ENCODE measurements at regions not wholly inside any gene's neighbourhood (a gene's known extent, or its start where the extent isn't known, plus 50 kb on each side); places are given as distances from the start of the nearest gene placed in this dataset.

GRCh38 chr4:112982680-112983079 lies 66.8 kb upstream of the ANK2 start:
- Histone ChIP-seq H2AFZ (ENCODE audit: low read depth, low read length) (no peak overlapping the region), H3K36me3 (ENCODE audit: insufficient read depth, low read length) (no peaks in the 10 kb centered on the region), H3K9ac (ENCODE audit: low read length) (no peak overlapping the region), H3F3A (ENCODE audit: insufficient read depth, low read length, poor library complexity, severe bottlenecking) (no peaks in the 10 kb centered on the region), H3K4me3 (ENCODE audit: low read length) (no peak overlapping the region), H3K79me2 (replicated peaks; ENCODE audit: insufficient read depth, low read length) (no peaks in the 10 kb centered on the region), H3K9me3 (ENCODE audit: low read length) (no peaks in the 10 kb centered on the region), H3K9me2 (ENCODE audit: insufficient read depth, low read length) (no peaks in the 10 kb centered on the region), H3K4me2 (ENCODE audit: low read length) (no peak overlapping the region), H3K27ac (ENCODE audit: low read length) (no peak overlapping the region), H4K20me1 (ENCODE audit: insufficient read depth) (no peaks in the 10 kb centered on the region), H3K27me3 (ENCODE audit: insufficient read depth, low read depth, low read length) (no peaks in the 10 kb centered on the region)
- TF ChIP-seq REST (IDR thresholded peaks at IDR 0.05; ENCODE audit: borderline replicate concordance) (no peak), TAF1 (IDR thresholded peaks at IDR 0.05; ENCODE audit: low read depth) (no peak), MXI1 (conservative IDR thresholded peaks at IDR 0.05; ENCODE audit: poor library complexity, severe bottlenecking) (no peak), RAD21 (conservative IDR thresholded peaks at IDR 0.05) (no peak), POLR2AphosphoS5 (IDR thresholded peaks at IDR 0.05) (no peak), EP300 (conservative IDR thresholded peaks at IDR 0.05; ENCODE audit: poor library complexity, severe bottlenecking) (no peak), SMC3 (conservative IDR thresholded peaks at IDR 0.05; ENCODE audit: poor library complexity) (no peak), CTCF (IDR thresholded peaks at IDR 0.05; ENCODE audit: poor library complexity, severe bottlenecking) (no peak), EZH2 (IDR thresholded peaks at IDR 0.05; ENCODE audit: borderline replicate concordance, insufficient read depth, low read length, poor library complexity, severe bottlenecking) (no peak)

- H3K27ac ChIP-seq (ENCODE audit: low read length) = no peak overlapping the region
- no peaks in the 10 kb centered on the region for H3F3A ChIP-seq (ENCODE audit: insufficient read depth, low read length, poor library complexity, severe bottlenecking)
- no peak overlapping the region for H3K9ac ChIP-seq (ENCODE audit: low read length)
- H3K4me3 ChIP-seq (ENCODE audit: low read length) = no peak overlapping the region
- H3K9me3 ChIP-seq (ENCODE audit: low read length) = no peaks in the 10 kb centered on the region
- no peak overlapping the region for H2AFZ ChIP-seq (ENCODE audit: low read depth, low read length)
- no peaks in the 10 kb centered on the region for H3K79me2 ChIP-seq (replicated peaks; ENCODE audit: insufficient read depth, low read length)
- no peaks in the 10 kb centered on the region for H3K27me3 ChIP-seq (ENCODE audit: insufficient read depth, low read depth, low read length)
- no peaks in the 10 kb centered on the region for H4K20me1 ChIP-seq (ENCODE audit: insufficient read depth)
- H3K9me2 ChIP-seq (ENCODE audit: insufficient read depth, low read length) = no peaks in the 10 kb centered on the region
- no peak for TF ChIP-seq MXI1 (conservative IDR thresholded peaks at IDR 0.05; ENCODE audit: poor library complexity, severe bottlenecking)
- no peak for TF ChIP-seq RAD21 (conservative IDR thresholded peaks at IDR 0.05)
- TF ChIP-seq EZH2 (IDR thresholded peaks at IDR 0.05; ENCODE audit: borderline replicate concordance, insufficient read depth, low read length, poor library complexity, severe bottlenecking) = no peak
- no peak for TF ChIP-seq POLR2AphosphoS5 (IDR thresholded peaks at IDR 0.05)
- no peak for TF ChIP-seq REST (IDR thresholded peaks at IDR 0.05; ENCODE audit: borderline replicate concordance)
- TF ChIP-seq SMC3 (conservative IDR thresholded peaks at IDR 0.05; ENCODE audit: poor library complexity) = no peak
- no peak for TF ChIP-seq CTCF (IDR thresholded peaks at IDR 0.05; ENCODE audit: poor library complexity, severe bottlenecking)
- TF ChIP-seq EP300 (conservative IDR thresholded peaks at IDR 0.05; ENCODE audit: poor library complexity, severe bottlenecking) = no peak
- no peak for TF ChIP-seq TAF1 (IDR thresholded peaks at IDR 0.05; ENCODE audit: low read depth)
- no peak overlapping the region for H3K4me2 ChIP-seq (ENCODE audit: low read length)
- H3K36me3 ChIP-seq (ENCODE audit: insufficient read depth, low read length) = no peaks in the 10 kb centered on the region
These were observed 54.6 kb upstream of the ANK2 start for GRCh38 chr4:112994732-112995464.

All from neural cell (in vitro differentiated cells).